Dedifferentiated amniotic fluid mesenchymal stem cell (primary cell): ENCODE measurements at regions not wholly inside any gene's neighbourhood (a gene's known extent, or its start where the extent isn't known, plus 50 kb on each side); places are given as distances from the start of the nearest gene placed in this dataset.
A peak's percentile ranks its signal among the peaks of the same experiment; 100 is the strongest.

Experiments
- DNase-seq: peaks from one replicate; pipeline ENCODE4 v3.0.0-alpha.2; 2016; ENCODE audit errors: extremely low spot score

GRCh38 chr13:97797553-97797952 lies 155.9 kb upstream of the IPO5 start:
- no peak for DNase-seq

- no peak for DNase-seq
These were observed 155.2 kb upstream of the IPO5 start for GRCh38 chr13:97798171-97798821.

GRCh38 chr13:97798836-97799235 lies 154.6 kb upstream of the IPO5 start:
- DNase-seq, result no peak

- no peak for DNase-seq
These were observed 151.3 kb upstream of the IPO5 start for GRCh38 chr13:97802213-97802612.

- peak; percentile 16 for DNase-seq
These were observed 143.9 kb upstream of the IPO5 start for GRCh38 chr13:97809576-97809975.

GRCh38 chr13:97810152-97810551 lies 143.3 kb upstream of the IPO5 start:
- DNase-seq, result peak; percentile 31

- DNase-seq, result no peak
These were observed 131.1 kb upstream of the IPO5 start for GRCh38 chr13:97822377-97822776.

- DNase-seq, result no peak
These were observed 127.0 kb upstream of the IPO5 start for GRCh38 chr13:97826421-97827012.

- DNase-seq, result no peak
These were observed 119.2 kb upstream of the IPO5 start for GRCh38 chr13:97834250-97834649.

- no peak for DNase-seq
These were observed 110.3 kb upstream of the IPO5 start for GRCh38 chr13:97843189-97843588.

- no peak for DNase-seq
These were observed 109.3 kb upstream of the IPO5 start for GRCh38 chr13:97844151-97844550.

- no peak for DNase-seq
These were observed 104.6 kb upstream of the IPO5 start for GRCh38 chr13:97848886-97849285.

- peak; percentile 19 for DNase-seq
These were observed 104.2 kb upstream of the IPO5 start for GRCh38 chr13:97849305-97849704.

GRCh38 chr13:97851269-97851668 lies 102.2 kb upstream of the IPO5 start:
- no peak for DNase-seq

GRCh38 chr13:97852181-97852874 lies 101.1 kb upstream of the IPO5 start:
- DNase-seq, result no peak

- peak; percentile 58 for DNase-seq
These were observed 99.9 kb upstream of the IPO5 start for GRCh38 chr13:97853550-97853949.

GRCh38 chr13:97855570-97856303 lies 97.7 kb upstream of the IPO5 start:
- peak; percentile 91 for DNase-seq

- no peak for DNase-seq
These were observed 97.2 kb upstream of the IPO5 start for GRCh38 chr13:97856304-97856675.

- no peak for DNase-seq
These were observed 95.3 kb upstream of the IPO5 start for GRCh38 chr13:97858161-97858560.

GRCh38 chr13:97866346-97866745 lies 87.1 kb upstream of the IPO5 start:
- DNase-seq, result no peak

- DNase-seq, result no peak
These were observed 86.7 kb upstream of the IPO5 start for GRCh38 chr13:97866751-97867150.

- DNase-seq, result no peak
These were observed 80.1 kb upstream of the IPO5 start for GRCh38 chr13:97873398-97873797.

GRCh38 chr13:97875218-97875617 lies 78.3 kb upstream of the IPO5 start:
- DNase-seq, result no peak
